ENCODE measurements at regions not wholly inside any gene's neighbourhood (a gene's known extent, or its start where the extent isn't known, plus 50 kb on each side); places are given as distances from the start of the nearest gene placed in this dataset.

GRCh38 chr4:114236171-114236769, 256.8 kb upstream of the ARSJ start:
- no peak for ATAC-seq (ENCODE audit: low FRiP score)
- no peak for TF ChIP-seq CTCF (IDR thresholded peaks at IDR 0.05)

DNA sequence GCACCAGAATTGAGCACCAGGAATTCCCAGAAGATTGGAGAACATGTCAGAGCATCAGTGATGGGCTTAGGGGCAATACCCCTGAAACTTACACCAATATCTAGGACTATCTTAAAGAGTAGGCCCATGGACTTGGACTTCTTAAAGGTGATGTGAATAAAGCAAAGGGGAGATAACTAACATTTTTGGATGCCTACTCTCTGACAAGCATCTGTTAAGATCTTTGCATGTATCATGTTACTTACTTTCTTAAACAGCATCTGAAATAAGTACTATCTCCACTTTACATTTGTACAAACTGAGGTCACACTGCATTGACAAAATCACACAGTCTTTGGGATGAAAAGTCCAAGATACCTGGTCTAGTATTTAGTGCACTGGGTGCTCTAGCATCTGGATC, 258.6 kb upstream of the ARSJ start:
- DNase-seq (ENCODE audit: low spot score) (no peak), ATAC-seq (ENCODE audit: low FRiP score) (no peak)
- TF ChIP-seq CTCF (IDR thresholded peaks at IDR 0.05): no peak

More at GRCh38 chr4:114236171-114236769, 256.8 kb upstream of the ARSJ start:
- no peak for DNase-seq (ENCODE audit: low spot score)

DNA sequence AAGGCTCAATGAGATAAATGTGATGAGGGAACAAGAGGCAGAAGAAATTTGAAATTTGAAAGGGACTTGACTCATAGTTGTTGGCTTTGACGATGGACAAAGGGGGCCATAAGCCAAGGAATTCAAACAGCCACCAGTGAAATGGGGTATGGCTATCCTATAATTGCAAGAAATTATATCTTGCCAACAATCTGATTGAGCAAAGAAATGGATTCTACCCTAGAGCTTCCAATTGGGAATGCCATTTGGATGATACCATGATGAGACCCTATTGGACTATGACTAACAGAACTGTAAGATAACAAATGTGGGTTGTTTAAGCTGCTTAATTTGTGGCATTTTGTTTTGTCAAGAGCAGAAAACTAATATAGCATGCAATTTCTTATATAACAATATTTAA, 270.1 kb upstream of the ARSJ start:
- ATAC-seq (ENCODE audit: low FRiP score) (no peak), DNase-seq (ENCODE audit: low spot score) (no peak)
- no peak for TF ChIP-seq CTCF (IDR thresholded peaks at IDR 0.05)

DNA sequence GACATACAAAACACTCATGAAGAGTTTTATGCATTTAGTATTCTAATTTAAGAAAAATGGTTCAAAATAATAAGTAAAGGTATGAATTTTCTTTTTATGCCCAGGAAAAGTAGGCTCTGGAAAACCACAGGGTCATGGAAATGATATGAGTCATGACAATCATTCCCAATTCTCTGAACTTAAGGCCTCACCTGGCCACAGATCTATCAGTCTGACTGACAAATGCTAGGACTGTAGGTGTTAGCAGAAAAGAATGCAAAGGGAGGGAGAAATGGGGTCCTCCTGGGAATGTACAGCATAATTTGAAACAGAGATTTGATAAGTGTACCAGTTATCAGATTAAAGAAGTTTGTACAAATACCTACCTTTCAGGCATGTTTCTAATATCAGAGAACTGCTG, 270.5 kb upstream of the ARSJ start:
- TF ChIP-seq CTCF (IDR thresholded peaks at IDR 0.05): no peak
- ATAC-seq (ENCODE audit: low FRiP score): no peak
- DNase-seq (ENCODE audit: low spot score): no peak

DNA sequence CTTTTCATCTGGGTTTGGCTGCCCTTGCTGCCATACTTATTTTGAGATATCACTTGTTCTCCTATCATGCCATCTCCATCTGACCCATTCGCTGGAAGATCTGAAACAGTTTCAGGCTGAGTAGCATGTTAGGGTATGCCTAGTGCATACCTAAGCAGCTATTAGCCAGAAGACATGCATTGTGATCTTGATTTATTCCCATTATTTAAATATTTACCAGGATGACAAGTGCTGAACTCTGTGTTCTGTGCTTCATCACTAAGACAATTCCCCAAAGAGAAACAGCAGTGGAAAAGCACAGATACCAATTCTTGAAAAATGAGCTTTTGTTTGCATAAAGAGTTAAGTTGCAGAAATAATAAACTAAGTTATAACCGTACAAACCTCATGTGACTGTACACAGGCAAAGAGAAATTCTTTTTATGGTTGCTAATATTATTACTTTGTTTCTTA, 271.0 kb upstream of the ARSJ start:
- TF ChIP-seq CTCF (IDR thresholded peaks at IDR 0.05): no peak
- ATAC-seq (ENCODE audit: low FRiP score) (no peak), DNase-seq (ENCODE audit: low spot score) (no peak)

DNA sequence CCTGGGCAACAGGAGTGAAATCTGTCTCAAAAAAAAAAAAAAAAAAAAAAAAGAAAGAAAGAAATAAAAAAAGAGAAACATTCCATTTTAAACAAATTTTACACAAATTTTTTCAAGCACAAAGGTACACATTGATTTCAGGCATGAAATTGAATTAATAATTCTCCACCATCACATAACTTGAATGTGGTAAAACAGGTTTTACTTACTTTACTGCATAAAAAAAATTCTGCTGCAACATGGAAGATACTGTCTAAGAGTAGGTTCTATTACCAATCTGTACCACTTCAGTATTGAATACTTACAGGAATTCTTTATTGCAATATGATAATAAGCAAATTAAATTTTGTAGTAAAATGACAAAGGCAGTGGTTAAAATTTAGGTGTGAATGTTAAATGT, 271.6 kb upstream of the ARSJ start:
- DNase-seq (ENCODE audit: low spot score): no peak

More for the DNA sequence above, 271.6 kb upstream of the ARSJ start:
- no peak for TF ChIP-seq CTCF (IDR thresholded peaks at IDR 0.05)
- ATAC-seq (ENCODE audit: low FRiP score): no peak

Data from omental fat pad (tissue), 3 donors.